Ishikawa (cell line): ENCODE measurements at regions not wholly inside any gene's neighbourhood (a gene's known extent, or its start where the extent isn't known, plus 50 kb on each side); places are given as distances from the start of the nearest gene placed in this dataset.

Experiments used
- CEBPB ChIP-seq: IDR thresholded peaks from 2 replicates; pipeline ENCODE4 v1.6.1; 2012
- CREB1 ChIP-seq: IDR thresholded peaks from 2 replicates; pipeline ENCODE4 v1.6.1; 2012; ENCODE audit warnings: low read depth
- EGR1 ChIP-seq: IDR thresholded peaks from 2 replicates; pipeline ENCODE4 v1.6.1; 2012
- EP300 ChIP-seq: IDR thresholded peaks from 2 replicates; pipeline ENCODE4 v1.6.1; 2012; ENCODE audit warnings: borderline replicate concordance
- FOXM1 ChIP-seq: IDR thresholded peaks from 2 replicates; pipeline ENCODE4 v1.6.1; 2012; ENCODE audit warnings: low read depth, borderline replicate concordance
- NFIC ChIP-seq: IDR thresholded peaks from 2 replicates; pipeline ENCODE4 v1.6.1; 2012
- RAD21 ChIP-seq: IDR thresholded peaks from 2 replicates; pipeline ENCODE4 v1.6.1; 2012; ENCODE audit warnings: low read depth
- TAF1 ChIP-seq: IDR thresholded peaks from 2 replicates; pipeline ENCODE4 v1.6.1; 2012; ENCODE audit warnings: low read depth, mild to moderate bottlenecking
- TCF12 ChIP-seq: IDR thresholded peaks from 2 replicates; pipeline ENCODE4 v1.6.1; 2012; ENCODE audit warnings: low read depth
- TEAD4 ChIP-seq: IDR thresholded peaks from 2 replicates; pipeline ENCODE4 v1.6.1; 2012
- YY1 ChIP-seq: IDR thresholded peaks from 2 replicates; pipeline ENCODE4 v1.6.1; 2012; ENCODE audit warnings: low read depth
- ZBTB7A ChIP-seq: IDR thresholded peaks from 2 replicates; pipeline ENCODE4 v1.6.1; 2012; ENCODE audit warnings: low read depth
- TF ChIP-seq, protein P1 (sequence below): IDR thresholded peaks from 2 replicates; pipeline ENCODE4 v1.6.1; 2012; ENCODE audit warnings: low read depth, mild to moderate bottlenecking
- TF ChIP-seq, protein P2 (sequence below): IDR thresholded peaks from 2 replicates; pipeline ENCODE4 v1.6.1; 2012
- TF ChIP-seq, protein P3 (sequence below): IDR thresholded peaks from 2 replicates; pipeline ENCODE4 v1.6.1; 2012

DNA sequence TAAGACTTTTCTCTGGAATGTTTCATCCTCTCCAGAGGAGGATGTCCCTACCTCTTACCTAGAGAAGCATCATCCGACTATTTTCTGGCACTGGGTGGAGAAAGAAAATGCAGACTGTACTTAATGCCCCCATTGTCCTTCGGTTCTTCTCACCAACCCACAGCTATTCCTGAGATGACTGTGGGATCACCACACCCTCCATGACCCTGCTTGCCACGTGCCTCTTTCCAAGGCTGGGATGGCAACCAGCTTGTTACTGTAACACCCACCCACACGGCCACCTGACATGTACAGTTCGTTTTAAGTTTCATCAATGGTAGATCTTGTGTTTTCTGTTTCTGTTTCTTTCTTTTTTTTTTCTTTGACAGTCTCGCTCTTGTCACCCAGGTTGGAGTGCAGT, 365.2 kb downstream of the FBXO15 start:
- TF ChIP-seq YY1, result no peak
- TF ChIP-seq FOXM1, result no peak
- no peak for TF ChIP-seq CEBPB
- no peak for TF ChIP-seq TAF1
- TF ChIP-seq, protein P1, sequence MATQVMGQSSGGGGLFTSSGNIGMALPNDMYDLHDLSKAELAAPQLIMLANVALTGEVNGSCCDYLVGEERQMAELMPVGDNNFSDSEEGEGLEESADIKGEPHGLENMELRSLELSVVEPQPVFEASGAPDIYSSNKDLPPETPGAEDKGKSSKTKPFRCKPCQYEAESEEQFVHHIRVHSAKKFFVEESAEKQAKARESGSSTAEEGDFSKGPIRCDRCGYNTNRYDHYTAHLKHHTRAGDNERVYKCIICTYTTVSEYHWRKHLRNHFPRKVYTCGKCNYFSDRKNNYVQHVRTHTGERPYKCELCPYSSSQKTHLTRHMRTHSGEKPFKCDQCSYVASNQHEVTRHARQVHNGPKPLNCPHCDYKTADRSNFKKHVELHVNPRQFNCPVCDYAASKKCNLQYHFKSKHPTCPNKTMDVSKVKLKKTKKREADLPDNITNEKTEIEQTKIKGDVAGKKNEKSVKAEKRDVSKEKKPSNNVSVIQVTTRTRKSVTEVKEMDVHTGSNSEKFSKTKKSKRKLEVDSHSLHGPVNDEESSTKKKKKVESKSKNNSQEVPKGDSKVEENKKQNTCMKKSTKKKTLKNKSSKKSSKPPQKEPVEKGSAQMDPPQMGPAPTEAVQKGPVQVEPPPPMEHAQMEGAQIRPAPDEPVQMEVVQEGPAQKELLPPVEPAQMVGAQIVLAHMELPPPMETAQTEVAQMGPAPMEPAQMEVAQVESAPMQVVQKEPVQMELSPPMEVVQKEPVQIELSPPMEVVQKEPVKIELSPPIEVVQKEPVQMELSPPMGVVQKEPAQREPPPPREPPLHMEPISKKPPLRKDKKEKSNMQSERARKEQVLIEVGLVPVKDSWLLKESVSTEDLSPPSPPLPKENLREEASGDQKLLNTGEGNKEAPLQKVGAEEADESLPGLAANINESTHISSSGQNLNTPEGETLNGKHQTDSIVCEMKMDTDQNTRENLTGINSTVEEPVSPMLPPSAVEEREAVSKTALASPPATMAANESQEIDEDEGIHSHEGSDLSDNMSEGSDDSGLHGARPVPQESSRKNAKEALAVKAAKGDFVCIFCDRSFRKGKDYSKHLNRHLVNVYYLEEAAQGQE, result no peak
- no peak for TF ChIP-seq NFIC
- TF ChIP-seq ZBTB7A, result no peak
- no peak for TF ChIP-seq EP300
- no peak for TF ChIP-seq TEAD4
- no peak for TF ChIP-seq CREB1
- TF ChIP-seq RAD21, result no peak
- TF ChIP-seq EGR1, result no peak

DNA sequence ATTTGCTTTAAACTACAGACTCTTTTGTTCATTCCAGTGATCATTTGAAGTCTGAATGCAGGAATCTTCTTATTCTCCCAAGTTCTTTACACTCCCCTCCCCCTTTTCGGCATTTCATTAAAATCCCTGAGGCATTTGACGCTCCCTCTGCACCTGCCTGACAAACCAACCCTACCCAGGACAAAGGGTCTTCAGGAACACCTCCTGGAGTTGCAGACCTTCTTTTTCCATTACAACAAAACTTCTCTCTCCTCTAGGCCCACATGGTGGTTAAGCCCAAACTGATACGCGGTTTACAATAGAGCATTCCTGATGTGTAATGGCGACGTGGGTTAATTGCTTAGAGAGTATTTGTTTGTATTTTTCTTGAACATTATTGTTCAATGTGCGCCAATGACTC, 367.4 kb downstream of the FBXO15 start:
- no peak for TF ChIP-seq YY1
- TF ChIP-seq ZBTB7A, result no peak
- no peak for TF ChIP-seq TAF1
- no peak for TF ChIP-seq EGR1
- TF ChIP-seq, protein P2, sequence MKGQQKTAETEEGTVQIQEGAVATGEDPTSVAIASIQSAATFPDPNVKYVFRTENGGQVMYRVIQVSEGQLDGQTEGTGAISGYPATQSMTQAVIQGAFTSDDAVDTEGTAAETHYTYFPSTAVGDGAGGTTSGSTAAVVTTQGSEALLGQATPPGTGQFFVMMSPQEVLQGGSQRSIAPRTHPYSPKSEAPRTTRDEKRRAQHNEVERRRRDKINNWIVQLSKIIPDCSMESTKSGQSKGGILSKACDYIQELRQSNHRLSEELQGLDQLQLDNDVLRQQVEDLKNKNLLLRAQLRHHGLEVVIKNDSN, result no peak
- TF ChIP-seq NFIC, result no peak
- no peak for TF ChIP-seq EP300
- no peak for TF ChIP-seq CEBPB
- TF ChIP-seq, protein P1, result no peak
- no peak for TF ChIP-seq TEAD4
- TF ChIP-seq, protein P3, sequence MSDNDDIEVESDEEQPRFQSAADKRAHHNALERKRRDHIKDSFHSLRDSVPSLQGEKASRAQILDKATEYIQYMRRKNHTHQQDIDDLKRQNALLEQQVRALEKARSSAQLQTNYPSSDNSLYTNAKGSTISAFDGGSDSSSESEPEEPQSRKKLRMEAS, result no peak
- TF ChIP-seq RAD21, result no peak
- no peak for TF ChIP-seq CREB1
- no peak for TF ChIP-seq FOXM1
- TF ChIP-seq TCF12, result no peak

DNA sequence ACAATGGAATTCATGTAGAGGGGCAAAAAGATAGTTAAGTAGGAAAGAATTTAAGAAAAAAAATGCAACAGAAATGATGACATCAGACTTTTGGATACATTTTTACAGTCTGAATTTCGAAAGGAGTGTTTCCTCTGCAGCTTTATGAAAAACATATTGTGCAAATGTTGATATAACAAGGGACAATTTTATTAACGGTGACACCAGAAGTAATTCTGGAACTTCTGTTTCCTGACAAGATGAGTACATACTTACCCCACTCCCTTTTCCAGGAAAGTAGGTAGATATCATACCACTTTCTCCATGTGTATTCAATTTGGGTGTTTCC, 369.6 kb downstream of the FBXO15 start:
- TF ChIP-seq CREB1, result no peak
- TF ChIP-seq EP300, result no peak
- TF ChIP-seq, protein P1, result no peak

DNA sequence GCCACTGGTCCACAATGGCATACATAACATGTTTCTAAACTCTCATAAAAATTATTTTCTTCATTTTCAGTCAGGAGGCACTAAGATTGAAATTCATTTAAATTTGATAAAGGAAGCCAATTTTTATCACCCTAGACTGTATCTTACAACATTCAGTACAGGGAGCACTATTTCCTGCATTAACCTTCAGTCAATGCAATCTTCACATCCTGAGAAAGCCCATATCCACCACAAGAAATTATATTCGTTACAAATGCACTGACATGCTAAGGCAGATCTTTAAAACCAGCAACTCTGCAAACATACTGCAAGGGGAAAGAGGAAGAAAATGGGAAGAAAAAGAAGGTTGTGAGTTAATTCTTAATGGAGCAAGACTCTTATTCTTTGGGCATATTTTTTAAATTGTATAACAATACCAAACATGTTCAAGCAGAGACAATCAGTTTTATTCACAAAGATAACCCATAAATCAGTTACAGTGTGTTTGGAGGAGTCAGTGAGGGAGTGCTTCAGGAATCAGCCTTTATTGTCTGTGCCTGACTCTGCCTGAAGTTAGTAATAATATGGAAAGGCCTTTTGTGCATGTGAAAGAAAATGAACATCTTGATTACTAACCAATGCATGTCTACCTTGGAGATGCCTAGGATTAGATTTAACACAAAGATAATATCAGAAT, 370.1 kb downstream of the FBXO15 start:
- TF ChIP-seq TEAD4, result no peak

DNA sequence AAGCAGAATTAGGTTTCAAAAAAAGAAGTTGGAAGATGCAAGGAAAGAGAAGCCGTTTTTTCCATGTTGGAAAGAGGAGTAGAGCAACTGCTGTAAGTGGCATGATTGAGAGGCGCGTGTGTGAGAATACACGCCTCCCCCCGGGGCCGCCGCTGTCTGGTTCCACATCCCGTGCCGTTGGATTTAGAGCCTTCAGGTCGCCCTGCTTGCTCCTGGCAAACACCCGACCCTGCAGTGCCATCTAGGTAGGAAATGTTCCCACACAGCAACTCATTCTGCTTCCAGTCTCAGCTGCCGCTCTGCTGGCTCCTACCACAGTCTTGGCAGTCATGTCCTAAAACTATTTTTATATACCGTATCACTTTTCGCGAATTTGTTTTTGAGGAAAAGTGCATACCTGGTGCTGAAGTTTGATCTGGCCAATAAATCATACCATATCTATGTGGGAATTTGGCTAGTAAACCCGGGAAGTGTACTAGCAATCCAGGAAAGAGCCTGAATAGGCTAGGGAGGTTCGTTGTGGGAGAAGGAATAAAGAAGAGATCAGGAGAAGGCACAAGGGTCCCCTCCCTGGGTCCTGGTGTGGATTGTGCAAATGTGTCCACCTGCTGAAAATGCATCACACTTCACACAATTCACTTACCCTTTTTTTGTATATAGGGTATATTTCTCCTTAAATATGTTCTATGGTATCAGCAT, 372.7 kb downstream of the FBXO15 start:
- no peak for TF ChIP-seq YY1
- no peak for TF ChIP-seq FOXM1

DNA sequence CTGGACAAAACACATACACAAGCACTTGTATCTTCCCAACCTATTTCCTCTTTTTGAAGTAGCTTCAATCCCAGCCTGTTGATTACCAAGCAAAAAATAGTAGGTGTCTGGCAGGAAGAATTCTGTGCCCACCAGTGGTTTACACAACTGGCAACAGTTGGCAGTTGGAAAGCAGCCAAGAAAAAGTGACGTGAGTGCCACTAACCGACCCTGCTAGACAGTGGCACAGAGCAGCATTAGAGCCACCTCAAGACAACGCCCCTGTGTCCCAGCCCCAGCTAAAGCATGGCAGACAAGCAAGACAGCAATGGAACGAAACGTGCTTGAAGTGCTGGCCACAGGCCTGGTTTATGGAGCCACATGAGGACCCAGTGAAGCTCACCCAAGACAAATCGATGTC, 379.6 kb downstream of the FBXO15 start:
- TF ChIP-seq FOXM1, result no peak
